ENCODE measurements at regions not wholly inside any gene's neighbourhood (a gene's known extent, or its start where the extent isn't known, plus 50 kb on each side); places are given as distances from the start of the nearest gene placed in this dataset.
"Not testable (repeated sequence)": the region's sequence is repeated elsewhere in the genome, so short reads cannot be mapped to it uniquely, and the experiment has no call there.

DNA sequence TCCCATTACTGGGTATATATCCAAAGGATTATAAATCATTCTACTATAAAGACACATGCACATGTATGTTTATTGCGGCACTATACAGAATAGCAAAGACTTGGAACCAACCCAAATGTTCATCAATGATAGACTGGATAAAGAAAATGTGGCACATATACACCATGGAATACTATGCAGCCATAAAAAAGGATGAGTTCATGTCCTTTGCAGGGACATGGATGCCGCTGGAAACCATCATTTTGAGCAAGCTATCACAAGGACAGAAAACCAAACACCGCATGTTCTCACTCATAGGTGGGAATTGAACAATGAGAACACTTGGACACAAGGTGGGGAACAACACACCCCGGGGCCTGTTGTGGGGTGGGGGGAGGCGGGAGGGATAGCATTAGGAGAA lies 57.0 kb upstream of the NEUROD1 start:
- in situ Hi-C loops (cut with HindIII; ENCODE audit: low pct_unique_long_range_greater_than_20kb, low sequenced_read_pairs); DNase-seq (ENCODE audit: low read depth in 1 of 2, low spot score in 1 of 2): not testable (repeated sequence)

DNA sequence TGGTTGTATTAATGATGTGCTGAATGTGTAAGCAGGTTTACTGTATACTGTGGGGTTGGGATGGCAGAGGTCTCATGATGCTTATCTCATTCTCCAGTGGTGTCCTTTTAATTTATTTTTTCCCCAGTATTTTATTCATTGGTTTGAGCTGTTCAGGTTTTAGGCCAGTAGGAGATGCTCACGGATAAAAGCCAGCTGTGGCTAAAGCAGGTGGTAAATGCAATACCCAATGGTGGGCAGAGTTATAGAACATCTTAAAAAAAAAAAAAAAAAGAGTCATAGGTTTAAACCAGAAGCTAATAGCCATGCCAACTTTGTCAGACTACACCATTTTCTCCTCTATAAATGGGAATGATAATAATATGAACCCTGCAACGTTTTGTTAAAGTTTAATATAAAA lies 57.8 kb upstream of the NEUROD1 start:
- no peak for TF ChIP-seq JUND (IDR thresholded peaks at IDR 0.05; ENCODE audit: low read depth)
- no peak for DNase-seq (ENCODE audit: low read depth in 1 of 2, low spot score in 1 of 2)
- in situ Hi-C loops (cut with HindIII; ENCODE audit: low pct_unique_long_range_greater_than_20kb, low sequenced_read_pairs), result no loop called here

DNA sequence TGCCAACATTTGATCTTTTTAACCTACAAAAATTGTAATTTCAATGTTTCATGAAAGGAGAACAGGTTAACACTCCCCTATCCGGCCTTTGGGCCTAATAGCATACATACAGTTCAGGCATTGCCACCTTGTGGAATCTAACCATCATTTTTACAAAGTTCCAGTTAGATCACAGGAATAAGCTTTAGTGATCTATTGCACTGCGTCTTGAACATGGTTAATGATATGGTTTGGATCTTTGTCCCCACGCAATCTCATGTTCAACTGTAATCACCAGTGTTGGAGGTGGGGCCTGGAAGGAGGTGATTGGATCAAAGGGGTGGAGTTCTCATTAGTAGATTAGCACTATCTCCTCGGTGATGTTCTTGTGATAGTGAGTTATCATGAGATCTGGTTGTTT lies 58.2 kb upstream of the NEUROD1 start:
- TF ChIP-seq JUND (IDR thresholded peaks at IDR 0.05; ENCODE audit: low read depth), result no peak
- DNase-seq (ENCODE audit: low read depth in 1 of 2, low spot score in 1 of 2), result no peak
- in situ Hi-C loops (cut with HindIII; ENCODE audit: low pct_unique_long_range_greater_than_20kb, low sequenced_read_pairs), result no loop called here

DNA sequence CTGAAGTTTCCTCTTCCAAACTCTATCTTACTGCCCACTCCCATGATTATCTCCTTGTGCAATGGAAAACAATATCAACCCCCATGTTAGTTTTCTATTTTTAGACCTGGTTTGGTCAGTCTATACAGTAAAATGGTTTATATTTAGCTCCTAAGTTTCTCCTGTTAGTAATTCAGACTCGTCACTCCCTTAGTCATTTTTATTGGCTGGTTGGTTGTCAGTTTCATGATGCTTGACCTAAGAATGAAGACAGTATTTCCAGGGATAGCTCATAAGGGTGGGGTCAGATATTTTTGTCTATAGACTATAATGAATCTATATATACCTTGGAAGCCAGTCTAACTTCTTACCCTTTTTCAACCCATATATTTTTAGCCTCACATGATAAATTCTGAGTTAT lies 61.4 kb upstream of the NEUROD1 start:
- in situ Hi-C loops (cut with HindIII; ENCODE audit: low pct_unique_long_range_greater_than_20kb, low sequenced_read_pairs), result no loop called here
- no peak for DNase-seq (ENCODE audit: low read depth in 1 of 2, low spot score in 1 of 2)
- no peak for TF ChIP-seq JUND (IDR thresholded peaks at IDR 0.05; ENCODE audit: low read depth)

DNA sequence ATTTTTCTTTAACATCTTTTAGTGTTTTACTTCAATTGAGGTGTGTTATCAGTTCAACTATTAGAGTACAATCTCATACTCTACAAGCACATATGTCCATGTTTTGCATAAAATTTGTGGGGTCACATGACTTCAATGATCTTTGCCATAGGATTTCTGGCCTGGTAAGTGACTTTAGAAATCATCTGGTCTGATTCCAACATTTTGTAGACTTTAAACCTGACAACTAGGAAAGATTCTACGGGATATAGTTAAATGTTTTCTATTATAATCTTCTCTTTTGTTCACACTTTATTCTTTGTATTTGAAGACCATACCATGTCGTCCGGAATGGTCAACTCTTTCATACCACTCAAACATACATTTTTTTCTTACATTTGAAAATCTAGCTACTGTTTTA lies 62.0 kb upstream of the NEUROD1 start:
- TF ChIP-seq JUND (IDR thresholded peaks at IDR 0.05; ENCODE audit: low read depth), result no peak
- in situ Hi-C loops (cut with HindIII; ENCODE audit: low pct_unique_long_range_greater_than_20kb, low sequenced_read_pairs), result no loop called here
- no peak for DNase-seq (ENCODE audit: low read depth in 1 of 2, low spot score in 1 of 2)

DNA sequence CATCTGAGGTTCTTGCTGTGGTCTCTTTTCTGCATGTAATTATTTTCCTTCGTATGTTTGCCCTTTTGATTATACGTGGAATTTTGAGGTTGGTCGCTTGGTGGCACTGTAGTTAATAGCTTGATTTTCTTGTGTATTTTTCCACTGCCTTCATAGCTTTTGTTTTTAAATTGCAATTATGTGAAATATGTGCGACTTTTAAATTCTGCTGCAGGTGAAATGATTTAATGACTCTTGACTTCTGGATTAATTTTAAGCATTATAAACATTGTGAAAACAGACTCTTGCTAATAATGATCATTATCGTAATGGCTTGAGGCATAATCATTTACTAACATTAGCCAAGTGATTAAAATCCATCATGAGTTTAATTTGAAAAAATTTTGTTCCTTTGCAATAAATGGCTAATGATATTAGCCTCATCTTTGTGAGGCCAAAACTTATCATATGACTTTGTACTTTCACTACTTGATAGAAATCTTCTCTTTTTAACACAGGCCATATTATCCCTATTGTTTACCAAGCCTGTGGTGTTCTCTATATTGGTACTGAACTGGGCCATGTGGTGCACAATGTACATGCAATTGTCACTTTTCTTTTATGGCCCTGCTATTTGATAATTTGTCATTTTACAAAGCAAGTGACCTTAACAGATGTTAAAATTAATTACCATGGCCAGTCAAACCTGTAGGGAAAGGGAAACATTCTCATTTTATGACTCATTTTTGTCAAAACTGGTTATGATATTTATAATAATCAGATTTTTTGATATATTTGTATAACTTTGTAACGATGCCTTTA lies 62.8 kb upstream of the NEUROD1 start:
- peak in 1 of 2 experiments; percentile 54 for DNase-seq (ENCODE audit: low read depth in 1 of 2, low spot score in 1 of 2)
- TF ChIP-seq JUND (IDR thresholded peaks at IDR 0.05; ENCODE audit: low read depth), result peak; percentile 29; the same call in 1 of the 2 replicates
- in situ Hi-C loops (cut with HindIII; ENCODE audit: low pct_unique_long_range_greater_than_20kb, low sequenced_read_pairs), result no loop called here

DNA sequence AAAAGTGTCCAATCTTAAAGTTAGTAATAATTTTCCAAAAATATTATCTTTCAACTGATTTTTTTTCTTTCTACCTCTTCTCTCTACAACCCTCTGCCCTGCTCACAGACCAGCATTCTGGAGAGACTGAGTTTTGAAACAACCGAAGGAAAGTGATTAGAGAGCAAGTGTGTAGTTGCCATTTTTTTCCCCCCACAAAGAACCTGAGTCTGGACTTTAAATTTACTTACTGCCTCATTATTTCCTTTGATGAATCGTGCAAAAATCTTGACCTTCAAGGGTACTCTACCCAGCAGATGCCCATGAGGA lies 63.4 kb upstream of the NEUROD1 start:
- in situ Hi-C loops (cut with HindIII; ENCODE audit: low pct_unique_long_range_greater_than_20kb, low sequenced_read_pairs), result no loop called here
- TF ChIP-seq JUND (IDR thresholded peaks at IDR 0.05; ENCODE audit: low read depth), result no peak
- DNase-seq (ENCODE audit: low read depth in 1 of 2, low spot score in 1 of 2), result no peak

DNA sequence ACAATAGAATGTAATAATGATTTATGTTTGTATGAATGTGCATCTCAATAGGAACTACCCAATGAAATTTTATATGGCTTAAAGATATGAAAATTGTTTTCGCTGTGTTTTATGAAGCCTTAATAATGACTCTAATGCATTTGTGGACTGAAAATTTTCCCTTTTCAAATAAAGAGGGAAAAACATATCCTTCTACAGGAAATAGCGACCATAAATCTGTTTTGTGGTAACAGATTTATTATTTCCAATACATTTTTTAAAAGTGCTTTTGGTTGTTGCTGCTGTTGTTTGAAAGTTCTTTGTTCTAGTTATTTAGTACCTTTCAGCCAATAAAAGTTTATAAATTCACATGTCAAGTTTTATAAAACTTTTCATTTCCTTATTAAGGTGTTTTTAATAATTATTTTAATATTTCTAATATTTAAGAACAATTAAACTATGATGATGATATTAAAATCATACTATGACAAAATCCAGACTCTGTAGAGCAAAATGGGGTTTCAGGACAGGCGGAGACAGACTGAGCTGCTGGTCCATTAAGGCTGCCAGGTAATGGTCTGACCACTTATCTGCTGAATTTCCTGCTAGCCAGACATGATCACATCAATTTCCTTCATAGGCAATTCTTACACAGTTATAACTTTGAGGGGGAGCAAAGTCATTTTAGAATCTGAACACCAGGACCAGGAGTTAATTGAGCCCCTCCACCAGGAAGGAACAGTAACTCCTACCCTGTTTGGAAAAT lies 65.7 kb upstream of the NEUROD1 start:
- TF ChIP-seq JUND (IDR thresholded peaks at IDR 0.05; ENCODE audit: low read depth), result no peak
- in situ Hi-C loops (cut with HindIII; ENCODE audit: low pct_unique_long_range_greater_than_20kb, low sequenced_read_pairs), result no loop called here
- no peak for DNase-seq (ENCODE audit: low read depth in 1 of 2, low spot score in 1 of 2)

DNA sequence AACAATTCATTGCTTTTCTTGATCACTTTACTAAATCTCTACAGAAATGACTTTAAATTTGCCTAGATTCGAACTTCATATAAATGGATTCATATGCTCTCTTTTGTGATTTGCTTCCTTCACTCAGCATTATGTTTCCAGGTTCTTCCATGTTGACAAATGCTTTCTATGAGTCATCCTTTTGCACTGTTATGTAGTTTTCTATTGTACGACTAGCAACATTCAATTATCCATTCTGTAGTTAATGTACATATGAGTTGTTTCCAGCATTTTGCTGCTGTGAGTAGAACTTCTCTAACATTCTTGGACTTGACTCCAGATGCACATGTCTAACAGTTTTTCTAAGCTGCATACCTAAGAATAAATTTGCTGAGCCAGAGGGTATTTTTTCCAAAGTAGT lies 66.5 kb upstream of the NEUROD1 start:
- no peak for TF ChIP-seq JUND (IDR thresholded peaks at IDR 0.05; ENCODE audit: low read depth)
- DNase-seq (ENCODE audit: low read depth in 1 of 2, low spot score in 1 of 2), result no peak
- in situ Hi-C loops (cut with HindIII; ENCODE audit: low pct_unique_long_range_greater_than_20kb, low sequenced_read_pairs), result no loop called here

DNA sequence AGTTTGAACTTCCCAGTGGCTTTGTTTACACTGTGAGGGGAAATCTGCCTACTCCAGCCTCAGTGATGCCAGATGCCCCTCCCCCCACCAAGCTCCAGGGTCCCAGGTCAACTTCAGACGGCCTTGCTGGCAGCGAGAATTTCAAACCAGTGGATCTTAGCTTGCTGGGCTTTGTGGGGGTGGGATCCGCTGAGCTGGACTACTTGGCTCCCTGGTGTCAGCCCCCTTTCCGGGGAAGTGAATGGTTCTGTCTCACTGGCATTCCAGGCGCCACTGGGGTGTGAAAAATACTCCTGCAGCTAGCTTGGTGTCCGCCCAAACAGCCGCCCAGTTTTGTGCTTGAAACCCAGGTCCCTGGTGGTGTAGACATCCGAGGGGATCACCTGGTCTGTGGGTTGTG lies 70.0 kb upstream of the NEUROD1 start:
- TF ChIP-seq JUND (IDR thresholded peaks at IDR 0.05; ENCODE audit: low read depth), result no peak
- in situ Hi-C loops (cut with HindIII; ENCODE audit: low pct_unique_long_range_greater_than_20kb, low sequenced_read_pairs), result no loop called here
- no peak for DNase-seq (ENCODE audit: low read depth in 1 of 2, low spot score in 1 of 2)

DNA sequence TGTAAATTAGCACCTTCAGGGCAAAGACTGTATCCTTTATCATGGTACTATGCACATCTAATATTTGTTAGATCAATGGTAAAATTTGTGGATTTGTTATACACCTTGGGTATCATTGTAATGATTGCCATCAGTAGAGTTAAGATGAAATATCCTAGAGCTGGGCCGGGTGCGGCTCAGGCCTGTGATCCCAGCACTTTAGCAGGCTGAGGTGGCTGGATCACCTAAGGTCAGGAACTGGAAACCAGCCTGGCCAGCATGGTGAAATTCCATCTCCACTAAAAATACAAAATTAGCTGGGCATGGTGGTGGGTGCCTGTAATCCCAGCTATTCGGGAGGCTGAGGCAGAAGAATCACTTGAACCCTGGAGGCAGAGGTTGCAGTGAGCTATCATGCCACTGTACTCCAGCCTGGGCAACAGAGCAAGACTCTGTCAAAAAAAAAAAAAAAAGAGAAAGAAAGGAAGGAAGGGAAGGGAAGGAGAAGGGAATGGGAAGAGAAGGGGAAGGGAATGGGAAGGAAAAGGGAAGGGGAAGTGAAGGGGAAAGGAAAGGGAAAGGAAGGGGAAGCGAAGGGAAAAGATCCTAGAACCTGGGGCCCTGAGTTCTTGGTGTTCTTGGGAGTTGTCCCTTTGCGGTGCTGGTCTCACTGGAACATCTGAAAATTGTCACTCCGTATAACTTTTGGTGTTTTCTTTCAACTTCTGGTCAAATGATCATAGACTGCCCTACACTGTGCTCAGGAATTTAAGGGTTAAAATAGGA lies 71.1 kb upstream of the NEUROD1 start:
- in situ Hi-C loops (cut with HindIII; ENCODE audit: low pct_unique_long_range_greater_than_20kb, low sequenced_read_pairs), result no loop called here

DNA sequence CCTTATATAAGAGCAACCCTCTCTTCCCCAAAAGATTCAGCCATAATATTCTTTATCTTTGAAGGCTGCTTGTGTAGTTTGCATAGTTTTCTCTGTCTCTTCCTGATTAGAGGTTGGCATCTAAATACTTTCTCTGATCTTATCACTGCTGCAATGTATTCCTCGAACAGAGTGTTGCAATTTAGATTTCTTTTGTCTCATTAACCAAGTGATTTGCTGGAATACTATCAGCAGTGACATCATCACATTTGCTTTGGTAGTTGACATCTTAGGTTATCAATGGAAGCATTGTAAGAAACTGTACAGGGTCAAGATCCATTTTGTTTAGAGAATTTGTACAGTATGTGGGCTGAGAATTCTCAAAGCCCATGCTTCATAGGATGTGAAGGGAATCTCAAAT lies 72.0 kb upstream of the NEUROD1 start:
- in situ Hi-C loops (cut with HindIII; ENCODE audit: low pct_unique_long_range_greater_than_20kb, low sequenced_read_pairs), result no loop called here
- DNase-seq (ENCODE audit: low read depth in 1 of 2, low spot score in 1 of 2), result no peak

More for the DNA sequence above, 71.1 kb upstream of the NEUROD1 start:
- no peak for DNase-seq (ENCODE audit: low read depth in 1 of 2, low spot score in 1 of 2)
- TF ChIP-seq JUND (IDR thresholded peaks at IDR 0.05; ENCODE audit: low read depth), result no peak

DNA sequence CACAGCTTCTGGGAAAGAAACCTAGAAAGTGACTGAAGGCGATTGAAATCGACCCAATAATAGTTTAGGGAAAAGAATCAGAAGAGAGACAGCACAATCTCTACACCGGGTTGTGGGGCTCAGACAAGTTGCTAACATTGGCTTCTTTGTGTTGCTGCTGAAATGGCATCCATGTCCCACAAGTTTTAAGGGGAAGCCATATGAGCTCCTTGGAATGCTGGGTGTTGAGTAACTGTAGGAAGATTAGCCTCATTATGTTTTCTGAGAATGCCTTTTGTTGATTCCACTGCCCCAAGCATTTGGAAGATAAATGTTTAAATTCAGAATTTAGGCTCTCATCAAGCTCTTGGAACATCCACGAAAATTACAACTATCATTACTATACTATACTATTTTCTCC lies 73.4 kb upstream of the NEUROD1 start:
- in situ Hi-C loops (cut with HindIII; ENCODE audit: low pct_unique_long_range_greater_than_20kb, low sequenced_read_pairs), result no loop called here

More for the DNA sequence above, 72.0 kb upstream of the NEUROD1 start:
- TF ChIP-seq JUND (IDR thresholded peaks at IDR 0.05; ENCODE audit: low read depth), result no peak

More for the DNA sequence above, 73.4 kb upstream of the NEUROD1 start:
- no peak for TF ChIP-seq JUND (IDR thresholded peaks at IDR 0.05; ENCODE audit: low read depth)
- no peak for DNase-seq (ENCODE audit: low read depth in 1 of 2, low spot score in 1 of 2)

Data from T47D (cell line).